ENCODE measurements at regions not wholly inside any gene's neighbourhood (a gene's known extent, or its start where the extent isn't known, plus 50 kb on each side); places are given as distances from the start of the nearest gene placed in this dataset.

GRCh38 chr10:65798133-65798532 lies 1127.7 kb upstream of the LRRTM3 start:
- Histone ChIP-seq H3K23ac (ENCODE audit: low read length) (no peak overlapping the region), H3K4ac (ENCODE audit: low read depth, low read length) (no peak overlapping the region), H3K79me1 (ENCODE audit: low read length) (no peaks in the 10 kb centered on the region), H2BK120ac (ENCODE audit: low read depth, low read length) (no peak overlapping the region), H3K9ac (ENCODE audit: low read length) (no peak overlapping the region), H2AK5ac (ENCODE audit: low read length) (no peak overlapping the region), H3K27ac (ENCODE audit: low read depth, low read length) (no peak overlapping the region), H3K36me3 (ENCODE audit: control insufficient read depth, insufficient read depth, low read length) (no peaks in the 10 kb centered on the region), H2BK5ac (ENCODE audit: low read length) (no peak overlapping the region), H3K79me2 (ENCODE audit: control insufficient read depth, insufficient read depth, low read length) (no peaks in the 10 kb centered on the region), H3K56ac (ENCODE audit: low read length) (no peak overlapping the region), H3K18ac (ENCODE audit: low read length) (no peak overlapping the region), H2BK15ac (replicated peaks; ENCODE audit: low read depth) (no peak overlapping the region), H4K8ac (ENCODE audit: low read depth, low read length) (no peak overlapping the region), H3K4me2 (ENCODE audit: low read length) (no peak overlapping the region), H4K5ac (ENCODE audit: low read length) (no peak overlapping the region), H3K4me1 (ENCODE audit: control insufficient read depth, low read depth, low read length) (no peaks in the 10 kb centered on the region), H3K27me3 (ENCODE audit: insufficient read depth, low read length, poor library complexity) (no peaks in the 10 kb centered on the region), H3K4me3 (ENCODE audit: low read length) (no peak overlapping the region)
- no CpG with 5 or more reads among the region's 3 CpGs for WGBS (ENCODE audit: extremely low coverage, insufficient coverage, low lambda C conversion rate)
- DNase-seq, result no peak

- no peak overlapping the region for H3K4me3 ChIP-seq (ENCODE audit: low read length)
- H3K18ac ChIP-seq (ENCODE audit: low read length), result no peak overlapping the region
- no peak overlapping the region for H3K56ac ChIP-seq (ENCODE audit: low read length)
- no peak overlapping the region for H4K5ac ChIP-seq (ENCODE audit: low read length)
- H3K4me2 ChIP-seq (ENCODE audit: low read length), result no peak overlapping the region
- H3K27ac ChIP-seq (ENCODE audit: low read depth, low read length), result no peak overlapping the region
- H3K27me3 ChIP-seq (ENCODE audit: insufficient read depth, low read length, poor library complexity), result no peaks in the 10 kb centered on the region
- DNase-seq, result no peak
- no peaks in the 10 kb centered on the region for H3K79me1 ChIP-seq (ENCODE audit: low read length)
- no peak overlapping the region for H3K9ac ChIP-seq (ENCODE audit: low read length)
- no peak overlapping the region for H2BK5ac ChIP-seq (ENCODE audit: low read length)
- H2AK5ac ChIP-seq (ENCODE audit: low read length), result no peak overlapping the region
- no peaks in the 10 kb centered on the region for H3K4me1 ChIP-seq (ENCODE audit: control insufficient read depth, low read depth, low read length)
- no peaks in the 10 kb centered on the region for H3K79me2 ChIP-seq (ENCODE audit: control insufficient read depth, insufficient read depth, low read length)
- no peak overlapping the region for H2BK120ac ChIP-seq (ENCODE audit: low read depth, low read length)
- no peak overlapping the region for H3K23ac ChIP-seq (ENCODE audit: low read length)
- H2BK15ac ChIP-seq (replicated peaks; ENCODE audit: low read depth), result no peak overlapping the region
- H3K4ac ChIP-seq (ENCODE audit: low read depth, low read length), result no peak overlapping the region
- no peak overlapping the region for H4K8ac ChIP-seq (ENCODE audit: low read depth, low read length)
- no peaks in the 10 kb centered on the region for H3K36me3 ChIP-seq (ENCODE audit: control insufficient read depth, insufficient read depth, low read length)
- WGBS (ENCODE audit: extremely low coverage, insufficient coverage, low lambda C conversion rate), result no CpG with 5 or more reads among the region's 2 CpGs
These were observed 1123.4 kb upstream of the LRRTM3 start for GRCh38 chr10:65802391-65802790.

- DNase-seq, result no peak
- Histone ChIP-seq H3K79me1 (ENCODE audit: low read length) (no peaks in the 10 kb centered on the region), H3K4me3 (ENCODE audit: low read length) (no peak overlapping the region), H2AK5ac (ENCODE audit: low read length) (no peak overlapping the region), H2BK5ac (ENCODE audit: low read length) (no peak overlapping the region), H4K8ac (ENCODE audit: low read depth, low read length) (no peak overlapping the region), H3K23ac (ENCODE audit: low read length) (no peak overlapping the region), H2BK120ac (ENCODE audit: low read depth, low read length) (no peak overlapping the region), H4K5ac (ENCODE audit: low read length) (no peak overlapping the region), H3K4me1 (ENCODE audit: control insufficient read depth, low read depth, low read length) (no peaks in the 10 kb centered on the region), H2BK15ac (replicated peaks; ENCODE audit: low read depth) (no peak overlapping the region), H3K36me3 (ENCODE audit: control insufficient read depth, insufficient read depth, low read length) (no peaks in the 10 kb centered on the region), H3K27ac (ENCODE audit: low read depth, low read length) (no peak overlapping the region), H3K56ac (ENCODE audit: low read length) (no peak overlapping the region), H3K4me2 (ENCODE audit: low read length) (no peak overlapping the region), H3K4ac (ENCODE audit: low read depth, low read length) (no peak overlapping the region), H3K9ac (ENCODE audit: low read length) (no peak overlapping the region), H3K18ac (ENCODE audit: low read length) (no peak overlapping the region), H3K79me2 (ENCODE audit: control insufficient read depth, insufficient read depth, low read length) (no peaks in the 10 kb centered on the region), H3K27me3 (ENCODE audit: insufficient read depth, low read length, poor library complexity) (no peaks in the 10 kb centered on the region)
- no CpG with 5 or more reads among the region's 1 CpG for WGBS (ENCODE audit: extremely low coverage, insufficient coverage, low lambda C conversion rate)
These were observed 1120.3 kb upstream of the LRRTM3 start for GRCh38 chr10:65805511-65805910.

GRCh38 chr10:65805993-65806392 lies 1119.8 kb upstream of the LRRTM3 start:
- no peaks in the 10 kb centered on the region for H3K79me1 ChIP-seq (ENCODE audit: low read length)
- no peak overlapping the region for H3K9ac ChIP-seq (ENCODE audit: low read length)
- H3K23ac ChIP-seq (ENCODE audit: low read length), result no peak overlapping the region
- no peak overlapping the region for H4K5ac ChIP-seq (ENCODE audit: low read length)
- no peak overlapping the region for H2AK5ac ChIP-seq (ENCODE audit: low read length)
- no peaks in the 10 kb centered on the region for H3K79me2 ChIP-seq (ENCODE audit: control insufficient read depth, insufficient read depth, low read length)
- H3K56ac ChIP-seq (ENCODE audit: low read length), result no peak overlapping the region
- no peak overlapping the region for H2BK15ac ChIP-seq (replicated peaks; ENCODE audit: low read depth)
- H2BK5ac ChIP-seq (ENCODE audit: low read length), result no peak overlapping the region
- H3K36me3 ChIP-seq (ENCODE audit: control insufficient read depth, insufficient read depth, low read length), result no peaks in the 10 kb centered on the region
- DNase-seq, result no peak
- H3K27ac ChIP-seq (ENCODE audit: low read depth, low read length), result no peak overlapping the region
- no peaks in the 10 kb centered on the region for H3K4me1 ChIP-seq (ENCODE audit: control insufficient read depth, low read depth, low read length)
- H3K27me3 ChIP-seq (ENCODE audit: insufficient read depth, low read length, poor library complexity), result no peaks in the 10 kb centered on the region
- WGBS (ENCODE audit: extremely low coverage, insufficient coverage, low lambda C conversion rate), result no CpG with 5 or more reads among the region's 1 CpG
- no peak overlapping the region for H3K4ac ChIP-seq (ENCODE audit: low read depth, low read length)
- H3K18ac ChIP-seq (ENCODE audit: low read length), result no peak overlapping the region
- no peak overlapping the region for H3K4me2 ChIP-seq (ENCODE audit: low read length)
- H2BK120ac ChIP-seq (ENCODE audit: low read depth, low read length), result no peak overlapping the region
- no peak overlapping the region for H4K8ac ChIP-seq (ENCODE audit: low read depth, low read length)
- no peak overlapping the region for H3K4me3 ChIP-seq (ENCODE audit: low read length)

DNA sequence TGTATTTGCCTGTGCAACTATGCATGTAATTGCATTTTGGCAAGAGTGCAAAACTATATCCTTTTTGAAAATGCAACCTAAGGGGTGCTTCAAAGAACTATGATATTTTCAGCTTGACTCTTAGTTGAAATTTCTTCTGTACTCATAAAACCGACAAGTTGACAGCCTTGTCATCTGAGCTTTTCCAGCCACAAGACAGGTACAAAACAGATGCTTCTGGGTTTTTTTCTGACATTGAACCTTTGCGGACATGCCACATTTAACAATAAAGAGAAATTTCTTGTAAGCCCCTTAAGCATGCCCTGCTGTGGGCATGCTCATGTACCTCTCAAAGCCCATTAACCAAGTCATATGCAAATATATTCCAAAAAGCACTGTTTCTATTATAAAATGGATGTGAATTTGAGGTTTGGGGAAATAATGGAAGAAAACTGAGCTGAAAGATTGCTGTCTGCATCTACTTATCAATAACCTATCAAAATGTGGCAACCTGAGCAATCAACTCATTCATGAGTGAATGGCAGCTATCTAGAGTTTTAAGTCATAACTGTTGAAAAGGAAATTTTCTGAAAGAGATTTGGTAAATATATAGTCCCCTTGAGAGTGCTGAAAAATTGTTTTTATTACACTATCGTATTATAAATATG lies 1117.0 kb upstream of the LRRTM3 start:
- H3K79me2 ChIP-seq (ENCODE audit: control insufficient read depth, insufficient read depth, low read length), result no peaks in the 10 kb centered on the region
- no peak overlapping the region for H3K18ac ChIP-seq (ENCODE audit: low read length)
- DNase-seq, result no peak
- no peak overlapping the region for H4K5ac ChIP-seq (ENCODE audit: low read length)
- H3K36me3 ChIP-seq (ENCODE audit: control insufficient read depth, insufficient read depth, low read length), result no peaks in the 10 kb centered on the region
- no peak overlapping the region for H3K4ac ChIP-seq (ENCODE audit: low read depth, low read length)
- no peak overlapping the region for H2BK120ac ChIP-seq (ENCODE audit: low read depth, low read length)
- no peaks in the 10 kb centered on the region for H3K27me3 ChIP-seq (ENCODE audit: insufficient read depth, low read length, poor library complexity)
- H3K79me1 ChIP-seq (ENCODE audit: low read length), result no peaks in the 10 kb centered on the region
- H2AK5ac ChIP-seq (ENCODE audit: low read length), result no peak overlapping the region
- no peak overlapping the region for H3K56ac ChIP-seq (ENCODE audit: low read length)
- no peaks in the 10 kb centered on the region for H3K4me1 ChIP-seq (ENCODE audit: control insufficient read depth, low read depth, low read length)
- WGBS (ENCODE audit: extremely low coverage, insufficient coverage, low lambda C conversion rate), result no CpG with 5 or more reads among the region's 3 CpGs
- H3K4me2 ChIP-seq (ENCODE audit: low read length), result no peak overlapping the region
- no peak overlapping the region for H3K9ac ChIP-seq (ENCODE audit: low read length)
- H2BK5ac ChIP-seq (ENCODE audit: low read length), result no peak overlapping the region
- no peak overlapping the region for H3K23ac ChIP-seq (ENCODE audit: low read length)
- H2BK15ac ChIP-seq (replicated peaks; ENCODE audit: low read depth), result no peak overlapping the region
- no peak overlapping the region for H4K8ac ChIP-seq (ENCODE audit: low read depth, low read length)
- no peak overlapping the region for H3K27ac ChIP-seq (ENCODE audit: low read depth, low read length)
- no peak overlapping the region for H3K4me3 ChIP-seq (ENCODE audit: low read length)

- Histone ChIP-seq H2BK15ac (replicated peaks; ENCODE audit: low read depth) (no peak overlapping the region), H3K4me2 (ENCODE audit: low read length) (no peak overlapping the region), H2BK5ac (ENCODE audit: low read length) (no peak overlapping the region), H2AK5ac (ENCODE audit: low read length) (no peak overlapping the region), H2BK120ac (ENCODE audit: low read depth, low read length) (no peak overlapping the region), H3K79me2 (ENCODE audit: control insufficient read depth, insufficient read depth, low read length) (no peaks in the 10 kb centered on the region), H3K36me3 (ENCODE audit: control insufficient read depth, insufficient read depth, low read length) (no peaks in the 10 kb centered on the region), H3K79me1 (ENCODE audit: low read length) (no peaks in the 10 kb centered on the region), H3K9ac (ENCODE audit: low read length) (no peak overlapping the region), H3K27me3 (ENCODE audit: insufficient read depth, low read length, poor library complexity) (no peaks in the 10 kb centered on the region), H4K5ac (ENCODE audit: low read length) (no peak overlapping the region), H3K4me1 (ENCODE audit: control insufficient read depth, low read depth, low read length) (no peaks in the 10 kb centered on the region), H3K23ac (ENCODE audit: low read length) (no peak overlapping the region), H3K18ac (ENCODE audit: low read length) (no peak overlapping the region), H4K8ac (ENCODE audit: low read depth, low read length) (no peak overlapping the region), H3K56ac (ENCODE audit: low read length) (no peak overlapping the region), H3K4ac (ENCODE audit: low read depth, low read length) (no peak overlapping the region), H3K4me3 (ENCODE audit: low read length) (no peak overlapping the region), H3K27ac (ENCODE audit: low read depth, low read length) (no peak overlapping the region)
- WGBS (ENCODE audit: extremely low coverage, insufficient coverage, low lambda C conversion rate), result no CpG with 5 or more reads among the region's 28 CpGs
- DNase-seq, result no peak
These were observed 1113.8 kb upstream of the LRRTM3 start for GRCh38 chr10:65811931-65812525.

Data from mesendoderm (in vitro differentiated cells).